ENCODE measurements at regions not wholly inside any gene's neighbourhood (a gene's known extent, or its start where the extent isn't known, plus 50 kb on each side); places are given as distances from the start of the nearest gene placed in this dataset.

DNA sequence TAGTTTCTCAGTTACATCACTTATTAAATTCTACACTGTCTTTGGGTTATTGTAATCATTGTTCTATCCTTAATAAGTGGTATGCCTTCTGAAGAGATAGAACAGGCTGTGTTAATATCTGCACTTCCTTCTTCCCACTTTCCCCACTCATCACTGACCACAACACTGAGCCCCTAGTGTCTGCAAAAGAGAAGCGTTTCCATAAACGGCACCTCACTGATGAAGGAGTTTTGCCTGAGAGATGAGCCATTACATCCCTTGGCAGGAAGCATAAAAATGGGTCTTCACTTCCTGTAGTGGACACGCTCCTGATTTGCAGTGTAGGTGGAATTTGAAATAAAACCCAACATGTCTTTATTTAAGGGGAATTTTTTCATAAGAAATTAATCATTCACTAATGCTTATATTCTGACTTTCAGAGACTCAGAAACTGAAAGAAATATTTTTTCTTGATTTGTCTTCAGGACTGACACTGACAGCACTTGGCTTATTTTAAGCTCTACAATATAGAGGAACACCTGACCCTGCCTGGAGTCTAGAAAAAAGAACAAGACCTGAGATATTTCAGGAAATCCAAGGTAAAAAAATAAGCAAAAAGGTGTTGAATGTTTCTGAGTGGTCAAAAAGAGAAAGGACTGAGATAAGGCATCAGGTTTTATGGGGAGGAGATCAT, 275.3 kb downstream of the RAD51AP2 start (continued):
- TF ChIP-seq ZNF266 (tag by site-specific recombination; IDR thresholded peaks at IDR 0.05; ENCODE audit: low read depth) (no peak), ZSCAN16 (tag by site-specific recombination; IDR thresholded peaks at IDR 0.05) (no peak), TRIM28 (IDR thresholded peaks at IDR 0.05; ENCODE audit: borderline replicate concordance, low read length) (no peak), YY2 (tag by site-specific recombination; IDR thresholded peaks at IDR 0.05) (no peak), KLF10 (tag by site-specific recombination; IDR thresholded peaks at IDR 0.05) (no peak), ZNF747 (tag by site-specific recombination; IDR thresholded peaks at IDR 0.05) (no peak), ZFP69B (tag by site-specific recombination; IDR thresholded peaks at IDR 0.05) (no peak), ZNF239 (tag by site-specific recombination; IDR thresholded peaks at IDR 0.05) (no peak), MEIS1 (CRISPR knock-in tag; IDR thresholded peaks at IDR 0.05; ENCODE audit: borderline replicate concordance) (no peak), ZNF555 (tag by site-specific recombination; conservative IDR thresholded peaks at IDR 0.05) (no peak)
- TF ChIP-seq, protein P1, sequence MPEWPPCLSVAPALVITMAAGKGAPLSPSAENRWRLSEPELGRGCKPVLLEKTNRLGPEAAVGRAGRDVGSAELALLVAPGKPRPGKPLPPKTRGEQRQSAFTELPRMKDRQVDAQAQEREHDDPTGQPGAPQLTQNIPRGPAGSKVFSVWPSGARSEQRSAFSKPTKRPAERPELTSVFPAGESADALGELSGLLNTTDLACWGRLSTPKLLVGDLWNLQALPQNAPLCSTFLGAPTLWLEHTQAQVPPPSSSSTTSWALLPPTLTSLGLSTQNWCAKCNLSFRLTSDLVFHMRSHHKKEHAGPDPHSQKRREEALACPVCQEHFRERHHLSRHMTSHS (tag by site-specific recombination; IDR thresholded peaks at IDR 0.05), result no peak
- TF ChIP-seq, protein P2, sequence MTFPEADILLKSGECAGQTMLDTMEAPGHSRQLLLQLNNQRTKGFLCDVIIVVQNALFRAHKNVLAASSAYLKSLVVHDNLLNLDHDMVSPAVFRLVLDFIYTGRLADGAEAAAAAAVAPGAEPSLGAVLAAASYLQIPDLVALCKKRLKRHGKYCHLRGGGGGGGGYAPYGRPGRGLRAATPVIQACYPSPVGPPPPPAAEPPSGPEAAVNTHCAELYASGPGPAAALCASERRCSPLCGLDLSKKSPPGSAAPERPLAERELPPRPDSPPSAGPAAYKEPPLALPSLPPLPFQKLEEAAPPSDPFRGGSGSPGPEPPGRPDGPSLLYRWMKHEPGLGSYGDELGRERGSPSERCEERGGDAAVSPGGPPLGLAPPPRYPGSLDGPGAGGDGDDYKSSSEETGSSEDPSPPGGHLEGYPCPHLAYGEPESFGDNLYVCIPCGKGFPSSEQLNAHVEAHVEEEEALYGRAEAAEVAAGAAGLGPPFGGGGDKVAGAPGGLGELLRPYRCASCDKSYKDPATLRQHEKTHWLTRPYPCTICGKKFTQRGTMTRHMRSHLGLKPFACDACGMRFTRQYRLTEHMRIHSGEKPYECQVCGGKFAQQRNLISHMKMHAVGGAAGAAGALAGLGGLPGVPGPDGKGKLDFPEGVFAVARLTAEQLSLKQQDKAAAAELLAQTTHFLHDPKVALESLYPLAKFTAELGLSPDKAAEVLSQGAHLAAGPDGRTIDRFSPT (tag by site-specific recombination; IDR thresholded peaks at IDR 0.05), result no peak

DNA sequence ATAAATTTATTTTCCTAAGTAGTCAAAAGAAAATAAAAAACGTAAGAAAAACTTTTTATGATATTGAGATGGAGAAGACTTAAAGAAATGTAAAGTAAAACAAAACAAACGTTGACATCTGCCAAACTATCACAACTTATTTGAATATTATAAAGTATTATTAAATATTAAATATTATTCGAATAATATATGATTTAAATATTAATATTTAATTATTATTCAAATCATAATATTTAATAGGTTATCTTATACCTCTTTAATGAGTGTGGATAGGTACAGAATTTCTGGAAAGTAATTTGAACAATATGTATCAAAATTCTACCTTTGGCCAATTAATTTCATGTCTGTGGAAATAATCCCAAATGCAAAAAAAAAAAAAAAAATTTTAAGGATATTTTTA, 278.7 kb downstream of the RAD51AP2 start:
- CTCF ChIA-PET, result no interaction called here
- POLR2A ChIA-PET, result no interaction called here

DNA sequence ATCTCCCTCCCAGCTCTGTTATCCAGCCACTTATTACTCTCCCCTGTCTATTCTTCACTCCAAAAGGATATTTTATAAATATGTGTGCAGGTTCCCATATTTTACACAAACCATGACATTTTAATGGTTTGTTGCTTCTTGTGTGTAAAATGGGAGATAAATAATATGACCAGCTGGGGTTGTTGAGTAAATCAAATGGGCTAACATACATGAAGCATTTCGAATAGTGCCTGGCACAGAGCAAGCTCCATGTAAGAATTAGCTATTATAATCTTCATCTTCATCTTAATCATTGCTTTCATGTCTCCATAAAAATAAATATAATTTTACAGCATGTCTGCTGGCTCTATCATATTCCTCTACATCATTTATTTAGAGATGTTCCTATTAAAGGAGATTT, 283.1 kb downstream of the RAD51AP2 start:
- Histone ChIP-seq H3K27ac (ENCODE audit: extremely low read depth, low read depth, low read length) (no peak overlapping the region), H3K36me3 (ENCODE audit: control insufficient read depth in 2 of 2, insufficient read depth in 1 of 2, low read length in 2 of 2) (no peaks in the 10 kb centered on the region), H3K4me3 (ENCODE audit: low read depth, low read length) (no peak overlapping the region), H3K4me1 (ENCODE audit: control insufficient read depth, insufficient read depth, low read length) (no peaks in the 10 kb centered on the region), H3K9me3 (ENCODE audit: control insufficient read depth, insufficient read depth, low read depth, low read length) (no peaks in the 10 kb centered on the region)
- ChIA-PET CTCF (no interaction called here), POLR2A (no interaction called here)
- TF ChIP-seq ZNF133 (tag by site-specific recombination; IDR thresholded peaks at IDR 0.05) (no peak), ZNF776 (tag by site-specific recombination; IDR thresholded peaks at IDR 0.05; ENCODE audit: borderline replicate concordance) (no peak), ZNF302 (tag by site-specific recombination; IDR thresholded peaks at IDR 0.05; ENCODE audit: low read depth) (no peak), ZNF76 (tag by site-specific recombination; IDR thresholded peaks at IDR 0.05; ENCODE audit: borderline replicate concordance, low read depth) (no peak), ZNF629 (tag by site-specific recombination; IDR thresholded peaks at IDR 0.05) (no peak), ZNF777 (tag by site-specific recombination; IDR thresholded peaks at IDR 0.05; ENCODE audit: borderline replicate concordance) (no peak), ZNF37A (tag by site-specific recombination; IDR thresholded peaks at IDR 0.05) (no peak)
- TF ChIP-seq, protein P1 (tag by site-specific recombination; IDR thresholded peaks at IDR 0.05), result no peak

More for the DNA sequence above, 278.7 kb downstream of the RAD51AP2 start:
- no peaks in the 10 kb centered on the region for H3K9me3 ChIP-seq (ENCODE audit: control insufficient read depth, insufficient read depth, low read depth, low read length)
- TF ChIP-seq ZNF701 (tag by site-specific recombination; IDR thresholded peaks at IDR 0.05) (no peak), ZBTB7A (tag by site-specific recombination; IDR thresholded peaks at IDR 0.05; ENCODE audit: low read depth) (no peak), MEIS1 (CRISPR knock-in tag; IDR thresholded peaks at IDR 0.05; ENCODE audit: borderline replicate concordance) (no peak), EGR2 (tag by site-specific recombination; IDR thresholded peaks at IDR 0.05; ENCODE audit: low read depth) (no peak), ZNF416 (tag by site-specific recombination; IDR thresholded peaks at IDR 0.05) (no peak), BCL11A (tag by site-specific recombination; IDR thresholded peaks at IDR 0.05; ENCODE audit: low read depth) (no peak), ZNF146 (tag by site-specific recombination; IDR thresholded peaks at IDR 0.05) (no peak), OVOL3 (tag by site-specific recombination; IDR thresholded peaks at IDR 0.05) (no peak), ZNF23 (tag by site-specific recombination; IDR thresholded peaks at IDR 0.05; ENCODE audit: borderline replicate concordance) (no peak), ZNF174 (tag by site-specific recombination; IDR thresholded peaks at IDR 0.05) (no peak), ZNF433 (tag by site-specific recombination; IDR thresholded peaks at IDR 0.05; ENCODE audit: low read depth) (no peak), ZXDB (tag by site-specific recombination; IDR thresholded peaks at IDR 0.05) (no peak), ZFP37 (tag by site-specific recombination; IDR thresholded peaks at IDR 0.05) (no peak)
- no peak overlapping the region for H3K4me3 ChIP-seq (ENCODE audit: low read depth, low read length)
- H3K27ac ChIP-seq (ENCODE audit: extremely low read depth, low read depth, low read length), result no peak overlapping the region
- no peaks in the 10 kb centered on the region for H3K4me1 ChIP-seq (ENCODE audit: control insufficient read depth, insufficient read depth, low read length)
- H3K36me3 ChIP-seq (ENCODE audit: control insufficient read depth in 2 of 2, insufficient read depth in 1 of 2, low read length in 2 of 2), result no peaks in the 10 kb centered on the region
